Vagina (tissue), 2 donors: ENCODE measurements at regions not wholly inside any gene's neighbourhood (a gene's known extent, or its start where the extent isn't known, plus 50 kb on each side); places are given as distances from the start of the nearest gene placed in this dataset.

Experiments
- CTCF ChIP-seq, 3 experiments: fragments of 450-650 bp in 2 of 3; fragments of 200-600 bp in 1 of 3; sonication (generic) in 1 of 3; IDR thresholded peaks; one replicate each; pipeline ENCODE4 v1.5.1; 2017 to 2019; ENCODE audit warnings: antibody characterized with exemption in 3 of 3, mild to moderate bottlenecking in 2 of 3, moderate library complexity in 2 of 3
- POLR2A ChIP-seq, 2 donors: fragments of 450-650 bp; IDR thresholded peaks; one replicate each; pipeline ENCODE4 v1.6.1; 2017; ENCODE audit warnings: antibody characterized with exemption in 2 of 2, mild to moderate bottlenecking in 2 of 2, moderate library complexity in 2 of 2
- POLR2AphosphoS5 ChIP-seq, 2 donors: sonication (generic); formaldehyde crosslinking; IDR thresholded peaks; one replicate each; pipeline ENCODE4 v1.9.0; 2017; ENCODE audit warnings: antibody characterized with exemption in 2 of 2, mild to moderate bottlenecking in 2 of 2, low read depth in 1 of 2; ENCODE audit not compliant: insufficient read depth in 1 of 2

- TF ChIP-seq CTCF (IDR thresholded peaks at IDR 0.05) (no peak), POLR2A (IDR thresholded peaks at IDR 0.05) (no peak), POLR2AphosphoS5 (IDR thresholded peaks at IDR 0.05; ENCODE audit: insufficient read depth in 1 of 2, low read depth in 1 of 2) (no peak)
These were observed 102.0 kb downstream of the ERMARD start for GRCh38 chr6:169853196-169854082.
